ENCODE measurements at regions not wholly inside any gene's neighbourhood (a gene's known extent, or its start where the extent isn't known, plus 50 kb on each side); places are given as distances from the start of the nearest gene placed in this dataset.

DNA sequence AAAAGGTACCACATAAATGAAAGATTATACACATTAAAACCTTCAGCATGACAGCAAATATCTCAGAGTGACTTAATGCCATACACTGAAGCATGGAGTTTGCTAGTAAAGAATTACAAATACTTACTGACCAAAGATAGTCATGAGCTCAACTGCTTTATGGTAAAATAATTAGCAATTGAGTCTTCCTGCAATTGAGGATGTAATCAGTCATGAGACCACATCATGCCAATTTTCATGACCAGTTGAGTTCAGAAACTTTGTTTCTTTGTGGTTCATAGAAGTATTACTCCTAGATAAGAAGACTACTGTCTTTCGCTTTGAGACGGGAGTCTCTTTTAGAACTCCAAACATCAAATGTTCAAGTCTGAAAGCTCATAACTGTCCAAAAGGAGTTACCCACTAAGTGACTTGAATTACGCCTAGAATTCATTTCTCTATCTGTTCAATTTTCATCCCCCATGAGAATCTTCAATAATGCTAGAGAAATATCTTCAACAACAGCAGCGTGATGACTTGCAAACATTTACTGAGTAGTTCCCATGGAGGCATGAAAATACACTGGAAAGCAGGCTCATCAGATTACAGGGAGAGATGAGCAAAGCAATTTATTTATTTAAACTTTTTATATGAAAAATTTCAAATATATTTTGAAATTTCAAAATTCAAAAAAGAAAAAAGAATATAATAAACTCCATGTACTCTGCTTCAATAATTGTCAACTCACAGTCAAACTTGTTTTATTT, 120.0 kb downstream of the BTG1 start:
- H3K4me3 Mint-ChIP-seq, result peak overlapping the region; percentile 38 to 59
- H3K27me3 Mint-ChIP-seq (ENCODE audit: low read depth), result no peaks in the 10 kb centered on the region
- H3K36me3 Mint-ChIP-seq (ENCODE audit: insufficient read depth in 2 of 2), result peaks cover 4 to 6% of the 10 kb centered on the region in 2 donors
- DNase-seq (no peak), ATAC-seq (replicated peaks in 1 of 2) (no peak)
- peaks cover 70% of the 10 kb centered on the region for H3K4me1 Mint-ChIP-seq (ENCODE audit: low read depth)
- peak overlapping the region; percentile 60 for H3K27ac Mint-ChIP-seq
- H3K9me3 Mint-ChIP-seq, result no peaks in the 10 kb centered on the region

DNA sequence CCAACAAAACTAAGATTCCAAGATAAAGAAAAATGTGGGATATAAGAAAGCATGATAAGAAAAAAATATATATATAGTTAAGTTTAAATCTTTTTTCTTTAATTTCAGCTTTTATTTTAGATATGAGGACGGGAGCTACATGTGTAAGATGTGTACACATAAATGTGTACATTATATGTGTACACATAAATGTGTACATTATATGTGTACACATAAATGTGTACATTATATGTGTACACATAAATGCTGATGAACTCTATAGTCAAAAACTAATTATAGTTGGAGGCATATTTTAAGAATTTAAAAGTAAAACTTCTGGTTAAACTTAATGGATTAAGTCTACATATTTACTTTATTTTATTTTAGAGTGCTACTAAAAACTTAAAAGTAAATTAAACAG, 123.6 kb downstream of the BTG1 start:
- ATAC-seq (replicated peaks in 1 of 2), result no peak
- H3K4me3 Mint-ChIP-seq, result no peak overlapping the region

DNA sequence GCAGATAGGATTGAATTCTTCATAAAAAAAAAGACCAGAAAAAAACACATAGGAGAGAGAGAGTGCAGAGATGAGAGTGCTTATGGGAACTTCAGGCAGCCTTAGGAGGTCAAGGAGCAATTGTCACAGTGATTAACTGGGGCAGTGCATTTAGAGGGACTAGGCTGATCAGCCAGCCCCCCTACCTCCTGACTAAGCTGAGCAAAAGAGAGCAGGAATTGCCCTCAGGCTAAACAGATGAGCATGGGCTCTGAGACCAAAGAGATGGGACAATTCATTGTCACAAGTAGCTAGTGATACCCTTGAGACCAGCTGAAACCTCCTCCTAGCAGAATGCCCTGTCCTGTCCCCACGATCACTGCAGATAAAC, 124.0 kb downstream of the BTG1 start:
- Mint-ChIP-seq H3K27ac (peak overlapping the region; percentile 84), H3K4me1 (ENCODE audit: low read depth) (peaks cover 34% of the 10 kb centered on the region), H3K9me3 (peaks cover 3 to 5% of the 10 kb centered on the region in 2 donors), H3K4me3 (peak overlapping the region; percentile 52 to 64), H3K36me3 (ENCODE audit: insufficient read depth in 2 of 2) (peaks cover 10 to 12% of the 10 kb centered on the region in 2 donors), H3K27me3 (ENCODE audit: low read depth) (no peaks in the 10 kb centered on the region)
- ATAC-seq (replicated peaks in 1 of 2) (no peak), DNase-seq (no peak)

More for the DNA sequence above, 123.6 kb downstream of the BTG1 start:
- H3K27me3 Mint-ChIP-seq (ENCODE audit: low read depth), result no peaks in the 10 kb centered on the region
- peaks cover 37% of the 10 kb centered on the region for H3K4me1 Mint-ChIP-seq (ENCODE audit: low read depth)
- H3K9me3 Mint-ChIP-seq, result peaks cover 2 to 5% of the 10 kb centered on the region in 2 donors
- no peak for DNase-seq
- H3K36me3 Mint-ChIP-seq (ENCODE audit: insufficient read depth in 2 of 2), result peaks cover 8 to 10% of the 10 kb centered on the region in 2 donors
- H3K27ac Mint-ChIP-seq, result no peak overlapping the region

DNA sequence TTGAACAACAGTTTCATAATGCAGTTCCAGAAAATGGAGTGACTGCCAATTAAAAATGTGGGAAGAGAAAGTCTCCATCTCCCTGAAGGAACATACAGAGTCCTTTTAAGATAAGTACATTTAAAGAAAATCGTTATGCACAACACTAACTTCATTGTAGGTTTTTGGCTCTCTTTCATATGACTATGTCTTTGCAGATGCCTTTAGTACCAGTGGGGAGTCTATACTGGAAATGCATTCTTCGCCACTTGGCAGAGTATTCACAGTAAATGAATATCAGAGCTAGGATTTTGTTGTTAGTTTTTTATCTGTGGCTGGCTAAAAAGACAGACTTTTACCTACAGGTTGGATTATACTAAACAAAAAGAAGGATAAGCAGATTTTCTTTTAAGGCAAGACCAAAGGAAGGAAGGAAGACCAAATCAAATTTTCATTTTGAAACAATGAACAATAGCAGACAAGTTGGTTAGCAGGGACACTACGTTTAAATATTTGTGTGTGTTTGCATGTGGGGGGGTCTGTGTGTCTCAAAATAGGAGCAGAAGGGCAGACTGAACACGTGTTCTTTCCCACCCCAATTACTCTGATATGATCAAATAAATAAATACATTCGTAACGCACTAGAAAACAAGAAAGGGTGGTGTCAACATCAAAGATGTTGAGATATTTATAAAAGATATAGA, 124.5 kb downstream of the BTG1 start:
- DNase-seq (no peak), ATAC-seq (replicated peaks in 1 of 2) (no peak)
- H3K27ac Mint-ChIP-seq, result peak overlapping the region; percentile 84
- H3K36me3 Mint-ChIP-seq (ENCODE audit: insufficient read depth in 2 of 2), result peaks cover 10 to 13% of the 10 kb centered on the region in 2 donors
- H3K4me1 Mint-ChIP-seq (ENCODE audit: low read depth), result peaks cover 30% of the 10 kb centered on the region
- H3K27me3 Mint-ChIP-seq (ENCODE audit: low read depth), result no peaks in the 10 kb centered on the region
- peaks cover 3 to 5% of the 10 kb centered on the region in 2 donors for H3K9me3 Mint-ChIP-seq
- H3K4me3 Mint-ChIP-seq, result peak overlapping the region; percentile 52 to 64

DNA sequence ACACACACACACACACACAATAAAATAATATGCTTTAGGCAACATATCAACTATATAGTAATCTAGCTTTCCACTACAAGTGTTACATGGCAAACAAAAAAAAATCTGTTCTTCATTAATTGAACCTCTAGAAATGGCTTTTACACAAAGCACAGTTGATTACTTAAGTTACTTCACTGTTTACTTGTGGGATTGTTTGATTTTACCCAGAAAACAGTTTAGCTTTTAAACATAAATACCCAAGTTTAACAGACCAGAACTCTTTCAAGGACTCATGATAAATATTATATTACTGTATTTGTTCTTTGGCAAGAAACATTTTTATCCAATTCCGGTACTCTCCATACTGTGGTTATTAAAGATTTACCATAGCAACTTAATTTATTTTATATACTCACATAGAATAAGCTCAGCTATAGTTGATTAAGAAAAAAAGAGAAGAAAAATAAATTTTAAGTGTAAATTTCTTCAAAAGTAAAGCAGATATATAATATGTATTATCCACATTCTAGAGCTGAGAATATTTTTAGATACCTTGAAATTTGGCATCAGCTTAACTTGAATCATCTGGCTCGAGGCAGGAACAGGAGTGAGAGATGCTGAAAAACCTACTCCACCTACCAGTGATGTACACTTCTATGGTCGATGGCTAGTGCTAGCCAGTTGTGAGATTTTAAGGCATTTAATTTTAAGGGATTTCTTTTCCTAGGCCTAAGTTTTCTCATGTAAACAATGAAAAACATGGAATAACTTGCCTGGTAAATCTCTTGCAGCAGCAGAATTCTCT, 126.0 kb downstream of the BTG1 start:
- Mint-ChIP-seq H3K4me1 (ENCODE audit: low read depth) (peaks cover 25% of the 10 kb centered on the region), H3K4me3 (no peak overlapping the region), H3K27me3 (ENCODE audit: low read depth) (no peaks in the 10 kb centered on the region), H3K9me3 (peaks cover 3 to 5% of the 10 kb centered on the region in 2 donors), H3K27ac (no peak overlapping the region), H3K36me3 (ENCODE audit: insufficient read depth in 2 of 2) (peaks cover 10 to 13% of the 10 kb centered on the region in 2 donors)
- DNase-seq, result no peak
- ATAC-seq (replicated peaks in 1 of 2), result no peak

DNA sequence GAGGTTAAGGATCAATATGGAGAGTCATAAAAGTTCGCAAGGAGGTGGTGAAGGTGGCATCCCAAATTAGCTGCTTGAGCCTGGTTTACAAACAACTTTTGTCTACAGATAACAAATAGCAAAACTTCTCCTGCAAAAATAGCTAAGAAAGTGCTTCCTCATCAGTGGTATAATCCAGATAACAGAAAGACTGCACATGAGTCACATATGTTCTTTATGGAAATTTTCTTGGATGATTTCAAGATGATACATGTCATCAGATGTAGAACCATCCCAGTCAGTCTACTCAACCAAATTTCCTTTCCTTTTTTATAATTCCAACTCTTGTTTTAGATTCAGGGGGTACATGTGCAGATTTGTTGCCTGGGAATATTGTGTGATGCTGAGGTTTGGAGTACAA, 133.0 kb downstream of the BTG1 start:
- H3K9me3 Mint-ChIP-seq, result peaks cover 3% of the 10 kb centered on the region in 2 donors
- ATAC-seq (replicated peaks in 1 of 2), result no peak
- no peak for DNase-seq
- H3K27ac Mint-ChIP-seq, result no peak overlapping the region
- H3K4me1 Mint-ChIP-seq (ENCODE audit: low read depth), result peaks cover 26% of the 10 kb centered on the region
- H3K27me3 Mint-ChIP-seq (ENCODE audit: low read depth), result no peaks in the 10 kb centered on the region
- H3K36me3 Mint-ChIP-seq (ENCODE audit: insufficient read depth in 2 of 2), result peaks cover 3 to 6% of the 10 kb centered on the region in 2 donors
- no peak overlapping the region for H3K4me3 Mint-ChIP-seq

DNA sequence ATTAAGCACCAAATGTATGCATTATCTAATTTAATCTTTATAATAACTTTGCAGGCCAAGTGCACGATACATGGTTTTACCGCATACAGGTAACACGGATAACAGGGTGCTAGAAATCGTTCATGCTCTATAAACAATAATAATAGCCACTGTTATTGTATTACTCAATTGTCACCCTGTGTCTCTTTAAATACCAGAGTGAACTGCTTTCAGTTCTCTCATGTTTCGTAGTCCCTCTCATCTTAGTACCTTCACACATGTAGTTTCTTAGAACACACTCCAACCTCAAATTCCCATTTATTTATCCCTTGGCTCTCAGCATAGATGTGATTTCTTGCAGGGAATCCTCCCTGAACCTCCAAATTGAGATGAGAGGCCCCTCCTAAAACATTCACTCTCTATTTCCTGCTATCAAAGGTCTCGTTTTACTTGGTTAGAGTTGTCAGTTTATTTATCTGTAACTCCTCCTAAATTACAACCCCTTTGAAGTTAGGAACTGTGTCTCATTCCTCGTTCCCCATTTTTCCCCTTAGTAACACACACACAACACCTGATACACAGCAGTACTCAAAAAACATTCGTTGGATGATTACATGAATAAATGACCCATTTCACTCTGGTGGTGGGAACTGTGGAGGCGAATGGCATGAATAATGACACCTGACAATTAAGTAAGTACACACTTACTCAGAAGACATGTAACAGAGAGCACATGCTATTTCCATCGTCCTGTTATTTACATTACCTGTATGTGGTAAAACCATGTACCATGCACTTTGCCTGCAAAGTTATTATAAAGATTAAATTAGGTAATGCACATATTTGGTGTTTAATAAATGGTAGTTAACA, 134.6 kb downstream of the BTG1 start:
- Mint-ChIP-seq H3K27me3 (ENCODE audit: low read depth) (no peaks in the 10 kb centered on the region), H3K9me3 (peaks cover 3% of the 10 kb centered on the region in 2 donors), H3K4me1 (ENCODE audit: low read depth) (peaks cover 26% of the 10 kb centered on the region), H3K36me3 (ENCODE audit: insufficient read depth in 2 of 2) (peaks cover 0 to 9% of the 10 kb centered on the region in 2 donors), H3K27ac (peak overlapping the region; percentile 20), H3K4me3 (peak overlapping the region; percentile 64)
- DNase-seq (no peak), ATAC-seq (replicated peaks in 1 of 2) (peak; percentile 50 to 53)

DNA sequence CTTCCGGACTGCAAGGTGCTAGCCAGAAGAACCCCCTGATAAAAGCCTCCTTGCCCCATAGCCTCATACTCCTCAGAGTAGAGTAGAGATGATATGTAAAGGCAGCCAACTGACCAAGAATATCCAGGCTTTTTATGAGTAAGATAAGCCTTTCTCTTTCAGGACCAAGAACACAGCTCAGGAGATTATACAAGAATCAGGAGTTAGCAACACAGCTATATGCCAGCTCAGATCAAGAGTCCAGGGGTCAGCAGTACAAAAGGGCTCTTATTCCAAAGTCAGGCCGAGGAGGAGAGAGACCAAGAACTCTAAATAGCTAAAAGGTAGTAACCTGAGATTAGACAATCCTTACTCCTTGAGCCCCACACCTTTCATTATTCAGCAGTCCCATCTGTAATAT, 135.3 kb downstream of the BTG1 start:
- no peak for ATAC-seq (replicated peaks in 1 of 2)
- Mint-ChIP-seq H3K4me3 (peak overlapping the region in 1 of 2 donors; percentile 46), H3K36me3 (ENCODE audit: insufficient read depth in 2 of 2) (peaks cover 0 to 11% of the 10 kb centered on the region in 2 donors), H3K27ac (peak overlapping the region; percentile 8), H3K27me3 (ENCODE audit: low read depth) (no peaks in the 10 kb centered on the region), H3K9me3 (peaks cover 3% of the 10 kb centered on the region in 2 donors), H3K4me1 (ENCODE audit: low read depth) (peaks cover 27% of the 10 kb centered on the region)
- DNase-seq, result no peak

DNA sequence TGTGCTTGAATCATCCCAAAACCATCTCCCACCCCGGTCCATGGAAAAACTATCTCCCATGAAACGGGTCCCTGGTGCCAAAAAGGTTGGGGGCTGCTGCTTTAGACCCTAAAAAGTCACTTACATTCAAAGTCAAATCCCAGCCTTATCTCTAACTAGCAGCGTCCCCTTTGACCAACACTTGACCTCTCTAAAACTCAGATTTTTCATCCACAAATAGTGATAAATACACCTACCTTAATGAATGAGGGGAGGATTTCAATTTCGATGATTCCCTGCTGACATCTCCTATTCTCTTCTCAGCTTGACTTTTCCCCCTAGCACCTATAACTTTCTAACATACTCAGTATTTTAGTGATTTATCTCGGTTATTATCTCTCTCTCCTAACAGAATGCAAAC, 137.3 kb downstream of the BTG1 start:
- Mint-ChIP-seq H3K9me3 (peaks cover 3% of the 10 kb centered on the region in 2 donors), H3K27ac (no peak overlapping the region), H3K4me3 (no peak overlapping the region), H3K36me3 (ENCODE audit: insufficient read depth in 2 of 2) (peaks cover 0 to 11% of the 10 kb centered on the region in 2 donors), H3K27me3 (ENCODE audit: low read depth) (no peaks in the 10 kb centered on the region), H3K4me1 (ENCODE audit: low read depth) (peaks cover 46% of the 10 kb centered on the region)
- ATAC-seq (replicated peaks in 1 of 2) (no peak), DNase-seq (no peak)

DNA sequence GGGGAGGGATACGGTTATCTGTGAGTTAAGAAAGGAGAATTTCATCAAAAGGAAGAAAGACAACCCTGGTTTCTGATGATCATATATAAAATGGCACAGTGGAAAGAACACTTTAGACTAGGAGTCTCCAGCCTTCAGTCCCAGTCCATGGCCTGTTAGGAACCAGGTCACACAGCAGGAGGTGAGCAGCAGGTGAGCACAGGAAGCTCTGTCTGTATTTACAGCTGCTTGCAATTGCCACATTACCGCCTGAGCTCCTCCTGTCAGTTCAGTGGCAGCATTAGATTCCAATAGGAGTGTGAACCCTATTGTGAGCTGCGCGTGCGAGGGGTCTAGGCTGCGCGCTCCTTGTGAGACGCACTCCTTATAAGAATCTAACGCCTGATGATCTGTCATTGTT, 137.9 kb downstream of the BTG1 start:
- peaks cover 0 to 11% of the 10 kb centered on the region in 2 donors for H3K36me3 Mint-ChIP-seq (ENCODE audit: insufficient read depth in 2 of 2)
- ATAC-seq (replicated peaks in 1 of 2) (no peak), DNase-seq (no peak)
- H3K4me1 Mint-ChIP-seq (ENCODE audit: low read depth), result peaks cover 51% of the 10 kb centered on the region
- no peaks in the 10 kb centered on the region for H3K27me3 Mint-ChIP-seq (ENCODE audit: low read depth)
- no peak overlapping the region for H3K27ac Mint-ChIP-seq
- H3K9me3 Mint-ChIP-seq, result peaks cover 3% of the 10 kb centered on the region in 2 donors
- H3K4me3 Mint-ChIP-seq, result no peak overlapping the region

DNA sequence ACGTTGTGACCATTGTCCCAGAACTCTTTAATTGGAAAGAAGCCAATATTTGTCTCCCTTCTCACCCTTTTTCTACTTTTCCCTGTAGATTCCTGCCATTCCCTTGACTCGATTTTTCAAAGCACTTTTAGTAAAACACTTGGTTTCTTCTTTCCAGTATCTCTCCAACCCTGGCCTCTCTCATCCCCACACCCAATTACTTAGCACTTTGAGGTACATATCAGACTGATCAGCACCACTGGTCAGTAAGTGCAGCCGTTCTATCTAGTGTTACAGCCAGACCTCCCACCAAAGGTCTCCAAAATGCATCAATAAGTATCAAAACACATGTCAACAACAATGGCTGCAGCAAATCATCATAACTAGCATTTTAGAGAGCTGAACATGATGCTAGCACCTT, 141.9 kb downstream of the BTG1 start:
- peaks cover 51% of the 10 kb centered on the region for H3K4me1 Mint-ChIP-seq (ENCODE audit: low read depth)
- no peak overlapping the region for H3K4me3 Mint-ChIP-seq
- H3K36me3 Mint-ChIP-seq (ENCODE audit: insufficient read depth in 2 of 2), result peaks cover 7 to 23% of the 10 kb centered on the region in 2 donors
- DNase-seq (no peak), ATAC-seq (replicated peaks in 1 of 2) (no peak)
- H3K9me3 Mint-ChIP-seq, result peaks cover 8 to 10% of the 10 kb centered on the region in 2 donors
- H3K27me3 Mint-ChIP-seq (ENCODE audit: low read depth), result no peaks in the 10 kb centered on the region
- no peak overlapping the region for H3K27ac Mint-ChIP-seq

DNA sequence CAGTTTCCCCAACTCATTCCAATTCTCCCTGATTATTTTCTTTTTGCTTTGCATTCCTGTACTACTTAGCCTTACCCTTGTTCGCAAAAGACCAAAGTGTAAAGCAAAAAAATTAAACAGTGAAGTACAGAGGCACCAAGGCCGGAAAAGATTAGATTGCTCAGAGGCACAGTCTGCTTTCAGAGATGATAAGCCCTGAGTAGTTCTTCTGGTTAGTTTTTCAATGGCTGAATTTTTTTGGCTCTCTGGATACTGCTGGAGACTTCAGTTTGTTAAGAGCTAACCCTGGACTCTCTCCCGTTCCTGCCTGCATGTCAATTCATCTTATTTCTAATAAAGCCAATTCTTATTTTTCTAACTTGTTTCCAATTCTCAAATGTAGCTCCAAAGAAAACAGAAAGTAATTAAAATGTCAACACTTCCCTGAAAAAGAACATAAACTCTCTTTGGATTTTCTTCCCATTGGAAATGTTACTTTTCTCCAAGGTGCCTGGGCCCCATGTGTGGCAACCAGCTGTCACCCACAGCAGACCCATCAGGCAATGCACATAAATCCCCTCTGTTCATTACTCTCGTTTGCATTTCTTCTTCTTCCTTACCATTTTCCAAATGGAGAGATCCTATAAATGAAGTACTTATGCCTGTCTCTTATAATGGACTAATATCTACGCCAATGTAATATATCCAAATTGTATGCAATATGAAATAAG, 142.8 kb downstream of the BTG1 start:
- H3K4me3 Mint-ChIP-seq, result peak overlapping the region; percentile 33 to 57
- no peak for ATAC-seq (replicated peaks in 1 of 2)
- H3K27ac Mint-ChIP-seq, result peak overlapping the region; percentile 66
- peaks cover 15% of the 10 kb centered on the region in 2 donors for H3K9me3 Mint-ChIP-seq
- H3K27me3 Mint-ChIP-seq (ENCODE audit: low read depth), result no peaks in the 10 kb centered on the region
- DNase-seq, result no peak
- H3K36me3 Mint-ChIP-seq (ENCODE audit: insufficient read depth in 2 of 2), result peaks cover 10 to 32% of the 10 kb centered on the region in 2 donors
- H3K4me1 Mint-ChIP-seq (ENCODE audit: low read depth), result peaks cover 57% of the 10 kb centered on the region

Data from activated T-cell treated with anti-CD3 and anti-CD28 coated beads, Interleukin-2, amount 50 U/mL, for 72 hours (primary cell).